PC-3 (cell line): ENCODE measurements at regions not wholly inside any gene's neighbourhood (a gene's known extent, or its start where the extent isn't known, plus 50 kb on each side); places are given as distances from the start of the nearest gene placed in this dataset.
"Not testable (repeated sequence)": the region's sequence is repeated elsewhere in the genome, so short reads cannot be mapped to it uniquely, and the experiment has no call there.

Experiments used
- ATAC-seq: fragments of 200-7000 bp; cut with Tn5 transposase; 2 replicates; pipeline ENCODE4 v1.9.1; 2020; ENCODE audit warnings: mild to moderate bottlenecking, moderate library complexity
- BruUV-seq: library from RNA; stranded (reverse); fragments of 400-500 nt; replicated peaks from 2 replicates; lab custom pipeline; 2021; lab: Mats Ljungman, UMichigan
- CTCF ChIA-PET: fragments of 300-600 bp; sonication (Branson Sonifier 250); formaldehyde crosslinking; loops from one replicate; lab custom pipeline; 2022; ENCODE audit warnings: antibody characterized with exemption; lab: Charles Lee
- POLR2A ChIA-PET: fragments of 300-600 bp; sonication (Branson Sonifier 250); formaldehyde crosslinking; loops from one replicate; lab custom pipeline; 2022; ENCODE audit warnings: antibody characterized with exemption; ENCODE audit not compliant: unreplicated experiment; lab: Charles Lee
- DNase-seq: peaks from one replicate; pipeline ENCODE4 v3.0.0-alpha.2; 2015
- H2AFZ ChIP-seq: fragments of 300-600 bp; sonication (generic); 2 replicates; pipeline ENCODE4 v1.6.0; 2016; ENCODE audit warnings: antibody characterized with exemption, low read length
- H3F3A ChIP-seq: fragments of 300-600 bp; sonication (generic); one replicate; pipeline ENCODE4 v1.6.0; 2017; ENCODE audit warnings: antibody characterized with exemption, low read length, control low read depth, mild to moderate bottlenecking; ENCODE audit not compliant: unreplicated experiment
- H3K27ac ChIP-seq: fragments of 300-600 bp; sonication (generic); 2 replicates; pipeline ENCODE4 v1.5.1; 2016; ENCODE audit warnings: mild to moderate bottlenecking, low read length
- H3K27me3 ChIP-seq: fragments of 300-600 bp; sonication (generic); 2 replicates; pipeline ENCODE4 v1.6.1; 2016; ENCODE audit warnings: low read length, mixed read lengths
- H3K36me3 ChIP-seq: fragments of 300-600 bp; sonication (generic); 2 replicates; pipeline ENCODE4 v1.6.1; 2016; ENCODE audit warnings: low read depth, mixed run types, low read length, mixed read lengths
- H3K4me1 ChIP-seq: fragments of 300-600 bp; sonication (generic); 2 replicates; pipeline ENCODE4 v1.5.1; 2016; ENCODE audit warnings: low read length; ENCODE audit not compliant: insufficient read depth
- H3K4me2 ChIP-seq: fragments of 300-600 bp; sonication (generic); 2 replicates; pipeline ENCODE4 v1.6.0; 2016; ENCODE audit warnings: low read length
- H3K4me3 ChIP-seq: fragments of 300-600 bp; sonication (generic); 2 replicates; pipeline ENCODE4 v1.5.1; 2016; ENCODE audit warnings: mild to moderate bottlenecking, low read length, mixed read lengths
- H3K79me2 ChIP-seq: fragments of 300-600 bp; sonication (generic); 2 replicates; pipeline ENCODE4 v1.6.1; 2017; ENCODE audit warnings: low read length, mixed read lengths
- H3K9ac ChIP-seq: fragments of 300-600 bp; sonication (generic); 2 replicates; pipeline ENCODE4 v1.6.0; 2016; ENCODE audit warnings: mild to moderate bottlenecking, low read length
- H3K9me2 ChIP-seq: fragments of 300-600 bp; sonication (generic); replicated peaks from 2 replicates; pipeline ENCODE4 v1.6.1; 2016; ENCODE audit warnings: mixed run types, low read length, mixed read lengths
- H3K9me3 ChIP-seq: fragments of 300-600 bp; sonication (generic); 2 replicates; pipeline ENCODE4 v1.6.1; 2016; ENCODE audit warnings: low read length, mixed read lengths
- H4K20me1 ChIP-seq: fragments of 300-600 bp; sonication (generic); 2 replicates; pipeline ENCODE4 v1.6.1; 2016; ENCODE audit warnings: low read length, mixed read lengths
- CTCF ChIP-seq: fragments of 300-600 bp; sonication (generic); conservative IDR thresholded peaks from 2 replicates; pipeline ENCODE4 v1.5.1; 2017; ENCODE audit warnings: antibody characterized with exemption, low read depth, mild to moderate bottlenecking, low read length
- EZH2 ChIP-seq: fragments of 300-600 bp; sonication (generic); IDR thresholded peaks from one replicate; pipeline ENCODE4 v1.6.1; 2017; ENCODE audit warnings: antibody characterized with exemption, mild to moderate bottlenecking, low read length; ENCODE audit not compliant: unreplicated experiment
- EZH2phosphoT487 ChIP-seq: fragments of 300-600 bp; sonication (generic); IDR thresholded peaks from 2 replicates; pipeline ENCODE4 v1.6.1; 2018; ENCODE audit warnings: mild to moderate bottlenecking, antibody characterized with exemption, low read length, borderline replicate concordance
- intact Hi-C: fragments of 100-400 bp; cut with micrococcal nuclease; formaldehyde crosslinking; loops from 2 replicates; pipeline ENCODE4 v1.9.0; 2023

GRCh38 chr5:82969221-82969976 is 107.8 kb downstream of the TMEM167A start:
- H3K9me3 ChIP-seq, H3K9me2 ChIP-seq, H4K20me1 ChIP-seq, H3F3A ChIP-seq, H3K4me3 ChIP-seq, H3K9ac ChIP-seq, BruUV-seq, H3K79me2 ChIP-seq, H3K36me3 ChIP-seq, CTCF ChIA-PET, H3K27me3 ChIP-seq, intact Hi-C loops: not testable (repeated sequence)
- Histone ChIP-seq H3K4me2 (0 out of 2 replicates have a peak overlapping the region, but pooled peaks have one; percentile 46), H2AFZ (0 out of 2 replicates have a peak overlapping the region, but pooled peaks have one; percentile 35), H3K4me1 (peaks cover 14% of the 10 kb centered on the region), H3K27ac (peak overlapping the region; percentile 83)
- POLR2A ChIA-PET, result interaction anchor here (0.7 kb wide), 1 partner anchor 392 kb away, joined by 4 read pairs; no protein-coding TSS in a partner anchor
- ATAC-seq, result peak; percentile 85
- peak; percentile 91 for DNase-seq

- CTCF ChIA-PET, result no interaction called here
- Histone ChIP-seq H3K36me3 (peaks cover 6% of the 10 kb centered on the region; the same call in 1 of the 2 replicates), H3K9ac (no peak overlapping the region), H4K20me1 (no peaks in the 10 kb centered on the region), H3F3A (no peaks in the 10 kb centered on the region), H3K79me2 (0 out of 2 replicates have a peak, but pooled peaks cover 5% of the 10 kb centered on the region), H3K4me1 (peaks cover 14% of the 10 kb centered on the region), H2AFZ (0 out of 2 replicates have a peak overlapping the region, but pooled peaks have one; percentile 7), H3K27me3 (no peaks in the 10 kb centered on the region), H3K27ac (no peak overlapping the region), H3K4me2 (no peak overlapping the region), H3K9me3 (no peaks in the 10 kb centered on the region), H3K4me3 (no peak overlapping the region), H3K9me2 (no peaks in the 10 kb centered on the region)
- DNase-seq, result no peak
- intact Hi-C loops, result no loop called here
- TF ChIP-seq EZH2 (no peak), EZH2phosphoT487 (no peak), CTCF (no peak)
- POLR2A ChIA-PET, result interaction anchor here (0.6 kb wide), 1 partner anchor 36 kb away, joined by 3 read pairs; no protein-coding TSS in a partner anchor
- ATAC-seq, result no peak
- BruUV-seq, result no TSS peak
Measured at GRCh38 chr5:82967072-82967471, 110.1 kb downstream of the TMEM167A start.

- Histone ChIP-seq H2AFZ (no peak overlapping the region), H3K36me3 (no peaks in the 10 kb centered on the region; the same call in 1 of the 2 replicates), H3K9me2 (no peaks in the 10 kb centered on the region), H3K27me3 (no peaks in the 10 kb centered on the region), H3K9me3 (no peaks in the 10 kb centered on the region), H3K9ac (no peak overlapping the region), H3K4me1 (no peaks in the 10 kb centered on the region), H3F3A (no peaks in the 10 kb centered on the region), H4K20me1 (no peaks in the 10 kb centered on the region), H3K4me2 (no peak overlapping the region), H3K4me3 (no peak overlapping the region), H3K27ac (no peak overlapping the region), H3K79me2 (no peaks in the 10 kb centered on the region)
- intact Hi-C loops, result no loop called here
- no peak for DNase-seq
- TF ChIP-seq EZH2phosphoT487 (no peak), EZH2 (no peak), CTCF (no peak)
- BruUV-seq, result no TSS peak
- ChIA-PET POLR2A (no interaction called here), CTCF (no interaction called here)
- ATAC-seq, result no peak
Measured at GRCh38 chr5:82959466-82959865, 117.7 kb downstream of the TMEM167A start.
